ENCODE measurements at regions not wholly inside any gene's neighbourhood (a gene's known extent, or its start where the extent isn't known, plus 50 kb on each side); places are given as distances from the start of the nearest gene placed in this dataset.

- Histone ChIP-seq H3K27ac (no peak overlapping the region), H3K4me1 (peaks cover 5 to 11% (median 10%) of the 10 kb centered on the region in 4 donors), H3K36me3 (no peaks in the 10 kb centered on the region), H3K4me3 (peak overlapping the region in 1 of 4 donors; percentile 3), H3K27me3 (no peaks in the 10 kb centered on the region), H3K9me3 (no peaks in the 10 kb centered on the region)
- DNase-seq (peak in 1 of 2 donors; percentile 81), ATAC-seq (ENCODE audit: low FRiP score in 2 of 2) (peak; percentile 91)
- no peak for TF ChIP-seq POLR2AphosphoS5 (IDR thresholded peaks at IDR 0.05)
- peak in 1 of 4 donors; percentile 3 for TF ChIP-seq EP300 (IDR thresholded peaks at IDR 0.05)
- no peak for TF ChIP-seq POLR2A (IDR thresholded peaks at IDR 0.05)
- TF ChIP-seq CTCF (IDR thresholded peaks at IDR 0.05): peak; percentile 73 to 88 (median 78)
- 16 to 20% methylated on average over 13 to 14 of the region's 14 CpGs for WGBS, 2 donors
These were observed 79.4 kb upstream of the ABCC4 start for GRCh38 chr13:95380468-95381211.

GRCh38 chr13:95381212-95381527 lies 79.9 kb upstream of the ABCC4 start:
- ATAC-seq (ENCODE audit: low FRiP score in 2 of 2): no peak
- Histone ChIP-seq H3K36me3 (no peaks in the 10 kb centered on the region), H3K9me3 (no peaks in the 10 kb centered on the region), H3K4me1 (peaks cover 5 to 11% (median 10%) of the 10 kb centered on the region in 4 donors), H3K4me3 (no peak overlapping the region), H3K27ac (no peak overlapping the region), H3K27me3 (no peaks in the 10 kb centered on the region)
- DNase-seq: no peak
- WGBS, 2 donors: 57 to 59% methylated on average over 5 of the region's 5 CpGs
- TF ChIP-seq POLR2AphosphoS5 (IDR thresholded peaks at IDR 0.05) (no peak), EP300 (IDR thresholded peaks at IDR 0.05) (no peak), POLR2A (IDR thresholded peaks at IDR 0.05) (no peak)

- 88 to 97% methylated on average over 2 of the region's 2 CpGs for WGBS, 2 donors
- Histone ChIP-seq H3K36me3 (no peaks in the 10 kb centered on the region), H3K4me3 (no peak overlapping the region), H3K27ac (no peak overlapping the region), H3K4me1 (peaks cover 5 to 11% (median 10%) of the 10 kb centered on the region in 4 donors), H3K27me3 (no peaks in the 10 kb centered on the region), H3K9me3 (no peaks in the 10 kb centered on the region)
- DNase-seq (no peak), ATAC-seq (ENCODE audit: low FRiP score in 2 of 2) (no peak)
- TF ChIP-seq POLR2A (IDR thresholded peaks at IDR 0.05) (no peak), POLR2AphosphoS5 (IDR thresholded peaks at IDR 0.05) (no peak), EP300 (IDR thresholded peaks at IDR 0.05) (no peak), CTCF (IDR thresholded peaks at IDR 0.05) (no peak)
These were observed 81.2 kb upstream of the ABCC4 start for GRCh38 chr13:95382411-95382810.

GRCh38 chr13:95382916-95383315 lies 81.7 kb upstream of the ABCC4 start:
- no peaks in the 10 kb centered on the region for H3K27me3 ChIP-seq

GRCh38 chr13:95385373-95385772 lies 84.1 kb upstream of the ABCC4 start:
- H3K27me3 ChIP-seq: no peaks in the 10 kb centered on the region
- no peak overlapping the region for H3K27ac ChIP-seq
- ATAC-seq (ENCODE audit: low FRiP score in 2 of 2) (no peak), DNase-seq (no peak)
- TF ChIP-seq POLR2AphosphoS5 (IDR thresholded peaks at IDR 0.05): no peak
- no peak for TF ChIP-seq POLR2A (IDR thresholded peaks at IDR 0.05)
- no peak for TF ChIP-seq CTCF (IDR thresholded peaks at IDR 0.05)
- no peak for TF ChIP-seq EP300 (IDR thresholded peaks at IDR 0.05)
- WGBS, 2 donors: 100% methylated on average over 1 of the region's 1 CpG
- no peaks in the 10 kb centered on the region for H3K9me3 ChIP-seq
- no peaks in the 10 kb centered on the region for H3K36me3 ChIP-seq
- peaks cover 2 to 7% (median 7%) of the 10 kb centered on the region in 4 donors for H3K4me1 ChIP-seq
- H3K4me3 ChIP-seq: no peak overlapping the region

More at GRCh38 chr13:95382916-95383315, 81.7 kb upstream of the ABCC4 start:
- peaks cover 5 to 11% (median 10%) of the 10 kb centered on the region in 4 donors for H3K4me1 ChIP-seq
- 84 to 92% methylated on average over 4 of the region's 4 CpGs for WGBS, 2 donors
- DNase-seq (no peak), ATAC-seq (ENCODE audit: low FRiP score in 2 of 2) (no peak)
- no peaks in the 10 kb centered on the region for H3K9me3 ChIP-seq
- no peak overlapping the region for H3K4me3 ChIP-seq
- H3K27ac ChIP-seq: no peak overlapping the region
- TF ChIP-seq POLR2AphosphoS5 (IDR thresholded peaks at IDR 0.05) (no peak), CTCF (IDR thresholded peaks at IDR 0.05) (no peak), POLR2A (IDR thresholded peaks at IDR 0.05) (no peak), EP300 (IDR thresholded peaks at IDR 0.05) (no peak)
- H3K36me3 ChIP-seq: no peaks in the 10 kb centered on the region

Measured in upper lobe of left lung (tissue), 6 donors.